ENCODE measurements at regions not wholly inside any gene's neighbourhood (a gene's known extent, or its start where the extent isn't known, plus 50 kb on each side); places are given as distances from the start of the nearest gene placed in this dataset.

DNA sequence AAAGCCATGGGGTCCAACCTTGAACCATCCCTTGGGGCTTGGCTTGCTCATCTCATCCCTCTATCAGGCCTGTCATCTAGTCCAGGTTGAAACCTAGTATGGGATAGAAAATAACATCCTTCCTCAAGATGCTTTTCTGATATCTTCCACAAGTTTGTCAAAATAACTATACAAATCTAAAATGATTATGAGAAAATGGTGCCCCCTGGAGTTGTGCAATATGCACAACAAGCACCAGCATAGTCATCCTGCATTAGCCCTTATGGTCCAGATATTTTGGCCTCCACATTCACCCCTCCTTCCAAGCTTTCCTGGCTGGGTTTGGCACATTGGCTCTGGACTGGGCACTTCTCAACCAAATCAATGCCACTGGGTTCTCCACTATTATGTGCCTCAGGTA is 101.2 kb downstream of the TBX19 start:
- TF ChIP-seq, protein P1, sequence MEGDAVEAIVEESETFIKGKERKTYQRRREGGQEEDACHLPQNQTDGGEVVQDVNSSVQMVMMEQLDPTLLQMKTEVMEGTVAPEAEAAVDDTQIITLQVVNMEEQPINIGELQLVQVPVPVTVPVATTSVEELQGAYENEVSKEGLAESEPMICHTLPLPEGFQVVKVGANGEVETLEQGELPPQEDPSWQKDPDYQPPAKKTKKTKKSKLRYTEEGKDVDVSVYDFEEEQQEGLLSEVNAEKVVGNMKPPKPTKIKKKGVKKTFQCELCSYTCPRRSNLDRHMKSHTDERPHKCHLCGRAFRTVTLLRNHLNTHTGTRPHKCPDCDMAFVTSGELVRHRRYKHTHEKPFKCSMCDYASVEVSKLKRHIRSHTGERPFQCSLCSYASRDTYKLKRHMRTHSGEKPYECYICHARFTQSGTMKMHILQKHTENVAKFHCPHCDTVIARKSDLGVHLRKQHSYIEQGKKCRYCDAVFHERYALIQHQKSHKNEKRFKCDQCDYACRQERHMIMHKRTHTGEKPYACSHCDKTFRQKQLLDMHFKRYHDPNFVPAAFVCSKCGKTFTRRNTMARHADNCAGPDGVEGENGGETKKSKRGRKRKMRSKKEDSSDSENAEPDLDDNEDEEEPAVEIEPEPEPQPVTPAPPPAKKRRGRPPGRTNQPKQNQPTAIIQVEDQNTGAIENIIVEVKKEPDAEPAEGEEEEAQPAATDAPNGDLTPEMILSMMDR (IDR thresholded peaks at IDR 0.05; ENCODE audit: low read depth, low read length), result 0 out of 2 replicates have a peak, but pooled peaks have one; percentile 18
- TF ChIP-seq EZH2phosphoT487 (IDR thresholded peaks at IDR 0.05; ENCODE audit: low read depth), result no peak
